A673 (cell line): ENCODE measurements at regions not wholly inside any gene's neighbourhood (a gene's known extent, or its start where the extent isn't known, plus 50 kb on each side); places are given as distances from the start of the nearest gene placed in this dataset.

ENCODE experiments used
- CTCF ChIP-seq: fragments of 300-800, 200-600 bp; sonication (generic); conservative IDR thresholded peaks from 2 replicates; pipeline ENCODE4 v1.5.1; 2017; ENCODE audit warnings: low read depth, mild to moderate bottlenecking, antibody characterized with exemption, low read length, moderate library complexity, mixed read lengths
- EZH2 ChIP-seq: fragments of 200-600 bp; sonication (generic); IDR thresholded peaks from 2 replicates; pipeline ENCODE4 v1.6.1; 2017; ENCODE audit warnings: borderline replicate concordance, low read depth, mild to moderate bottlenecking, mixed read lengths, antibody characterized with exemption, low read length; ENCODE audit not compliant: poor library complexity, severe bottlenecking

GRCh38 chr20:61149636-61150035 is 102.4 kb upstream of the CDH4 start:
- no peak for TF ChIP-seq CTCF
- TF ChIP-seq EZH2 = no peak
